Activated CD4-positive, alpha-beta T cell treated with anti-CD3 and anti-CD28 coated beads for 36 hours (primary cell): ENCODE measurements at regions not wholly inside any gene's neighbourhood (a gene's known extent, or its start where the extent isn't known, plus 50 kb on each side); places are given as distances from the start of the nearest gene placed in this dataset.

Experiments used
- ATAC-seq: fragments of 200-7000 bp; cut with Tn5 transposase; one replicate; pipeline ENCODE4 v1.10.0; 2021; ENCODE audit warnings: mild to moderate bottlenecking, moderate library complexity
- CTCF ChIA-PET: fragments of 350-600 bp; sonication (Branson Sonifier 250); formaldehyde crosslinking; loops from one replicate; lab custom pipeline; 2021; ENCODE audit warnings: antibody characterized with exemption; lab: Charles Lee
- POLR2A ChIA-PET: fragments of 350-600 bp; sonication (Branson Sonifier 250); formaldehyde crosslinking; loops from one replicate; lab custom pipeline; 2021; ENCODE audit warnings: antibody characterized with exemption, inconsistent platforms; lab: Charles Lee
- DNase-seq: peaks from one replicate; pipeline ENCODE4 v3.0.0-alpha.2; 2020
- H3K27ac Mint-ChIP-seq: one replicate; pipeline ENCODE4 v1.8.0; 2021; ENCODE audit warnings: mixed read lengths
- H3K27me3 Mint-ChIP-seq: one replicate; pipeline ENCODE4 v1.8.0; 2021; ENCODE audit warnings: mixed read lengths
- H3K36me3 Mint-ChIP-seq: one replicate; pipeline ENCODE4 v1.8.0; 2021; ENCODE audit warnings: low read depth, mixed read lengths
- H3K4me1 Mint-ChIP-seq: one replicate; pipeline ENCODE4 v1.8.0; 2021; ENCODE audit warnings: mixed read lengths
- H3K4me3 Mint-ChIP-seq: one replicate; pipeline ENCODE4 v1.8.0; 2021; ENCODE audit warnings: mild to moderate bottlenecking, moderate library complexity, mixed read lengths
- H3K9me3 Mint-ChIP-seq: one replicate; pipeline ENCODE4 v1.8.0; 2021; ENCODE audit warnings: low read depth, mixed read lengths
- intact Hi-C, 2 experiments: fragments of 100-400 bp; cut with DNase I in 1 of 2; cut with micrococcal nuclease in 1 of 2; formaldehyde crosslinking; loops; one replicate each; pipeline versions ENCODE4 v1.14.2 to v1.15.1; 2022 to 2024; cut with DNase I, micrococcal nuclease

- ChIA-PET CTCF (interaction anchor here (0.7 to 1.0 kb wide), 2 partner anchors 25 to 121 kb away, joined by 3 read pairs; no protein-coding TSS in a partner anchor), POLR2A (no interaction called here)
- peaks cover 21% of the 10 kb centered on the region for H3K27me3 Mint-ChIP-seq
- H3K36me3 Mint-ChIP-seq: no peaks in the 10 kb centered on the region
- ATAC-seq (no peak), DNase-seq (no peak)
- intact Hi-C loops: no loop called here
- no peaks in the 10 kb centered on the region for H3K4me1 Mint-ChIP-seq
- no peak overlapping the region for H3K27ac Mint-ChIP-seq
- H3K9me3 Mint-ChIP-seq: no peaks in the 10 kb centered on the region
- H3K4me3 Mint-ChIP-seq: no peak overlapping the region
These were observed 531.6 kb downstream of the PTPRU start for GRCh38 chr1:29767769-29768425.

- H3K4me3 Mint-ChIP-seq: no peak overlapping the region
- H3K9me3 Mint-ChIP-seq: no peaks in the 10 kb centered on the region
- intact Hi-C loops: no loop called here
- ChIA-PET POLR2A (no interaction called here), CTCF (interaction anchor here (0.7 kb wide), 1 partner anchor 122 kb away, joined by 3 read pairs; no protein-coding TSS in a partner anchor)
- H3K27me3 Mint-ChIP-seq: peaks cover 21% of the 10 kb centered on the region
- no peaks in the 10 kb centered on the region for H3K36me3 Mint-ChIP-seq
- no peaks in the 10 kb centered on the region for H3K4me1 Mint-ChIP-seq
- H3K27ac Mint-ChIP-seq: no peak overlapping the region
- DNase-seq: no peak
- no peak for ATAC-seq
These were observed 530.9 kb downstream of the PTPRU start for GRCh38 chr1:29767088-29767685.

DNA sequence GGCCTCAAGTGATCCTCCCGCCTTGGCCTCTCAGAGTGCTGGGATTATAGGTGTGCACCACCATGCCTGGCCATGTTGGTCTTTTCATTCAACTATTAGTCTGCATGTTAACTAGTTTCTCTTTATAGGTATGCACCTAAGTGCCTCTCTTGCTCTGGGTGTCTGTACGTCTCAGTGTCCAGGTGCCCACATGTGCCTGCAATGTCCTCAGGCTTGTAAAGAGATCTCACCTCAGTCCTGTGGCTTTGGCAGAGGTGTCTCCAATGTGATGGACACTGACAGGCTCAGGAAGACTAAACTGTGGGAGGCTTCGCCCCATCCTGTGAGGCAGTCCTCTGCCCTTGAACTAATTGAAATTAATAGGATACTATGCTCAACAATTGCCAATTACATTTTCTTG is 526.3 kb downstream of the PTPRU start:
- Mint-ChIP-seq H3K36me3 (no peaks in the 10 kb centered on the region), H3K27me3 (peaks cover 20% of the 10 kb centered on the region), H3K27ac (no peak overlapping the region), H3K9me3 (no peaks in the 10 kb centered on the region), H3K4me1 (no peaks in the 10 kb centered on the region), H3K4me3 (no peak overlapping the region)
- ChIA-PET CTCF (no interaction called here), POLR2A (no interaction called here)
- ATAC-seq (no peak), DNase-seq (no peak)
- intact Hi-C loops: no loop called here

DNA sequence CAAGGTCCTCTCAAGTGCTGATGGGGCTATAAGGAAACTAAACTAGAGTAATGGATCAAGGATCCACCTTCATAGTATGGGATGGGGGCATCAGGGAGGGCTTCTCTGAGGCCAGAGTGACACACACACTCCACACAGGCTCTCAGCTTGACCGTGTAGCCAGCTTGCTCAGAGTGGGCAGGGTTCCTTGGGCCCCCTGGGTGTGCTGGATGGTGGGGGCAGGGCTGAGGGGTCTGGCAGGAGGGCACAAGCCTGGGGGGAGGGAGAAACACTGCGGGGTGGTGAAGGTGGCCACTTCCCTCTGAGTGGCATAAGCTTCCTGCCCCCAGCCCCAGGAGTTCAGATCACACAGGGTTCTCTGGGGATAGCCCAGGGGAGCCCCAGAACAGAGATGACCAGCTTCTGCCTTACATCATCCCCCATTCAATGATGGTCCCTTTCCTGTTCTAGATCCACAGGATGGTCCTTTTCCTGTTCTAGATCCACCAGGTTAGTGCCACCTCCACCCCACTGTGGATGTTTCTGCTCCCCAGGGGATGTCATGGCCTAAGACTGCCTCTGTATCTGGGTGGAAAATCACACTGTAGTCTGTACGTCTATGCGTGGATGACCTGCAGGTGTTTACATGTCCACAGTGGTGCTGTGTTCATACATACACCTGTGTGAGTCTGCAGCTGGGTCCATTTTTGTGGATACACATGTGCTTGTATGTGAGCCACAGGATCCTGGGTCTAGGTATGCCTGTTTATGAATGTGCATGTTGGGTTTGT is 525.0 kb downstream of the PTPRU start:
- no peak overlapping the region for H3K4me3 Mint-ChIP-seq
- H3K4me1 Mint-ChIP-seq: no peaks in the 10 kb centered on the region
- intact Hi-C loops: no loop called here
- CTCF ChIA-PET: no interaction called here
- no peak for ATAC-seq
- no peaks in the 10 kb centered on the region for H3K9me3 Mint-ChIP-seq
- POLR2A ChIA-PET: no interaction called here
- H3K27me3 Mint-ChIP-seq: peaks cover 13% of the 10 kb centered on the region
- no peaks in the 10 kb centered on the region for H3K36me3 Mint-ChIP-seq
- no peak overlapping the region for H3K27ac Mint-ChIP-seq
- DNase-seq: no peak

DNA sequence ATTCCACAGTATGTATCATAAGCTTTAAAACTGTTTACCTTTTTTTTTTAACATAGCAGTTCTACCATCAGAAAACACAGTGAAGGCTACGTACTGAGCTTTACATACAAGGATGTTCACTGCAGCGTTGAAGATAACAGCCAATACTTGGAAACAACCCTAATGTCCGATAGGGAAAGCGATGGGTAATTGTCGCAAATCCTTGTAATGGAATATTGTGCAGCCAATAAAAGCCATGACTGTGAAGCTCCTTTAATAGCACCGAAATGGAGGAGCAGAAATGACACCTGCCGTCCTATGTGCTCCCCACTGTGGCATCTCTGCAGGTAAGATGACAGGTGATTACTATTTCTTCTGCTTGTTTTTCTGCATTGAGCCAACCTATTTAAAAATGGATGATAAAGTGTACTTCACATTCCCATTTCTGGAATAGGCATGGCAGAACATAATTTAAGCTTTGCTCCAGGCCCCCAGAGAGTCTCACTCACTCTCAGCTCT is 523.8 kb downstream of the PTPRU start:
- H3K27ac Mint-ChIP-seq: no peak overlapping the region
- no peaks in the 10 kb centered on the region for H3K9me3 Mint-ChIP-seq
- H3K4me1 Mint-ChIP-seq: no peaks in the 10 kb centered on the region
- ChIA-PET CTCF (no interaction called here), POLR2A (no interaction called here)
- intact Hi-C loops: no loop called here
- no peak for ATAC-seq
- H3K36me3 Mint-ChIP-seq: no peaks in the 10 kb centered on the region
- no peak overlapping the region for H3K4me3 Mint-ChIP-seq
- H3K27me3 Mint-ChIP-seq: peaks cover 11% of the 10 kb centered on the region
- DNase-seq: no peak

DNA sequence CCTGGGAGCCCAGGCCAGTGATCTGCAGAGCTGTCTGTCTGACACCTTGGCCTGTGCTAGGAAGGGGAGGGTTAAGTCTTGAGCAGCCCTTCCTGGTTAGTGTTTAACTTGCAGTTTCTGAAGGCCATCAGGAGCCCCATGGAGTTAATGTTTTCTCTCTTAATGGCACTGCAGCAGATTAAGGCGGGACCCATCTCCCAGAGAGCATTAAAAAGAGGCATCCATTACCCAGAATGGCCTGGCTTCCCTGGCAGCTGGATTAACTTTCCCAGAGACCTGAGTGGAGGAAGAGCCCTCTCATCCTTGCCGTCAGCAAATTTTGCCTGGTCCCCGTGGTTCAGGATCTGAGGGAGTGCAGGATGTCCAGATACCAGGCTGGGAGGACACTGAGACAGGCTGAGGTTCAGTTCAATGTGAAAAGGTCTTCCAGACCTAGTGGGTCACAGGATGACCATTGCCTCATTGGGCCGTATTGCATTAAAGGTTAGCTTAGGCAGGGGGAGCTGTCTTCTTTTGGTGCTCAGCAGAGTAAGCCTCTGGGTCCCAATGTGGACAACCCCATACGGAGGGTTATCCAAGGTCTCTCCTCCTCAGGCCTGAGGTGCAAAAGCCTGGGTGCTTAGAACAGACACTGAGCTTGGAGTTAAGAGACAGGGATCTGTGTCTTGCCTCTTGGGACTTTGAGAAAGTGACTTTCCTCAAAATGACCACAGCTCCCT is 522.6 kb downstream of the PTPRU start:
- POLR2A ChIA-PET: no interaction called here
- CTCF ChIA-PET: no interaction called here
- no peak overlapping the region for H3K4me3 Mint-ChIP-seq
- H3K36me3 Mint-ChIP-seq: no peaks in the 10 kb centered on the region
- peaks cover 5% of the 10 kb centered on the region for H3K27me3 Mint-ChIP-seq
- H3K4me1 Mint-ChIP-seq: no peaks in the 10 kb centered on the region
- no peaks in the 10 kb centered on the region for H3K9me3 Mint-ChIP-seq
- ATAC-seq (no peak), DNase-seq (no peak)
- intact Hi-C loops: no loop called here
- no peak overlapping the region for H3K27ac Mint-ChIP-seq

- Mint-ChIP-seq H3K27me3 (peaks cover 5% of the 10 kb centered on the region), H3K4me1 (no peaks in the 10 kb centered on the region), H3K9me3 (no peaks in the 10 kb centered on the region), H3K27ac (no peak overlapping the region), H3K36me3 (no peaks in the 10 kb centered on the region), H3K4me3 (no peak overlapping the region)
- intact Hi-C loops: no loop called here
- DNase-seq (no peak), ATAC-seq (no peak)
- ChIA-PET POLR2A (interaction anchor here (0.6 kb wide), 1 partner anchor 81 kb away, joined by 3 read pairs; no protein-coding TSS in a partner anchor), CTCF (interaction anchor here (0.6 kb wide), 1 partner anchor 147 kb away, joined by 3 read pairs; no protein-coding TSS in a partner anchor)
These were observed 521.8 kb downstream of the PTPRU start for GRCh38 chr1:29757866-29758780.

- H3K9me3 Mint-ChIP-seq: no peaks in the 10 kb centered on the region
- H3K36me3 Mint-ChIP-seq: no peaks in the 10 kb centered on the region
- no peak overlapping the region for H3K4me3 Mint-ChIP-seq
- H3K27me3 Mint-ChIP-seq: peaks cover 7% of the 10 kb centered on the region
- ChIA-PET CTCF (interaction anchor here (0.6 kb wide), 2 partner anchors 146 to 470 kb away, joined by 3 to 4 read pairs; no protein-coding TSS in a partner anchor), POLR2A (no interaction called here)
- intact Hi-C loops: no loop called here
- ATAC-seq: no peak
- no peak overlapping the region for H3K27ac Mint-ChIP-seq
- H3K4me1 Mint-ChIP-seq: no peaks in the 10 kb centered on the region
- no peak for DNase-seq
These were observed 520.8 kb downstream of the PTPRU start for GRCh38 chr1:29756901-29757725.

- Mint-ChIP-seq H3K4me1 (no peaks in the 10 kb centered on the region), H3K27me3 (peaks cover 8% of the 10 kb centered on the region), H3K36me3 (no peaks in the 10 kb centered on the region), H3K9me3 (no peaks in the 10 kb centered on the region), H3K4me3 (no peak overlapping the region), H3K27ac (no peak overlapping the region)
- CTCF ChIA-PET: no interaction called here
- no peak for ATAC-seq
- DNase-seq: no peak
- POLR2A ChIA-PET: no interaction called here
- intact Hi-C loops: no loop called here
These were observed 520.2 kb downstream of the PTPRU start for GRCh38 chr1:29756498-29756897.

GRCh38 chr1:29756085-29756484 is 519.8 kb downstream of the PTPRU start:
- Mint-ChIP-seq H3K9me3 (no peaks in the 10 kb centered on the region), H3K4me1 (no peaks in the 10 kb centered on the region), H3K4me3 (no peak overlapping the region), H3K27ac (no peak overlapping the region), H3K27me3 (peaks cover 10% of the 10 kb centered on the region), H3K36me3 (no peaks in the 10 kb centered on the region)
- intact Hi-C loops: no loop called here
- ATAC-seq (no peak), DNase-seq (no peak)
- ChIA-PET CTCF (no interaction called here), POLR2A (no interaction called here)
